Myocyte (in vitro differentiated cells): ENCODE measurements at regions not wholly inside any gene's neighbourhood (a gene's known extent, or its start where the extent isn't known, plus 50 kb on each side); places are given as distances from the start of the nearest gene placed in this dataset.

ENCODE experiments used
- DNase-seq: peaks from one replicate; pipeline ENCODE4 v3.0.0-alpha.2; 2012; ENCODE audit warnings: low read depth

DNA sequence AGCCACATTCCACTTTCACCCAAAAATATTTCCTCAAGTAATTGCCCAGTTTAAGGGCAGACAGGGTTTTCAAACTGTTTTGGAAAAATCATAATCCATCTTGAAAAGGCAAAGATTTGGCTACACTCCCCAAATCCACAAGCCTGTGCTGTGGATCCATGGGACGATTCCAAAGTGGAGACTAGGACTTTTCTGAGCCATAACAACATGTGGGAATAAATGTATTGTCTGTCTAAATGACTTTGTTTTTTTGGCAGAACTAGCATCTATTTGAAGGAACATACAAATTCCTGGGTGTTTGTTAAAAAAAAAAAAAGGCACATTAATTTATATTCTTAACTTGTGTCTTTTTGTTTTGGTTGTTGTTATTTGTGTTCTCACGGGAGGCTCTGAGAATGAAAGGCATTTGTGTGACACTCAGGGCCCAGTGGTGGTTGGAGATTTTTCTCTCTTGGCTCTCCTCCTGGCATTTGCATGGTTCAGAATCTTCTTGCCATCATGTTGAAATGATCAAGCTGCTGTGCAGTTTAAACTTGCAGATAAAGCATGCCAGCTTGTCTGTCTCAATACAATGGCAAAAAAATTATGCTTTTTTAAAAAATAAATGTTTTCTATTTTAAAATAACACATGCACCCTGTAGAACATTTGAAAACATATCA is 277.4 kb downstream of the EN1 start:
- no peak for DNase-seq

DNA sequence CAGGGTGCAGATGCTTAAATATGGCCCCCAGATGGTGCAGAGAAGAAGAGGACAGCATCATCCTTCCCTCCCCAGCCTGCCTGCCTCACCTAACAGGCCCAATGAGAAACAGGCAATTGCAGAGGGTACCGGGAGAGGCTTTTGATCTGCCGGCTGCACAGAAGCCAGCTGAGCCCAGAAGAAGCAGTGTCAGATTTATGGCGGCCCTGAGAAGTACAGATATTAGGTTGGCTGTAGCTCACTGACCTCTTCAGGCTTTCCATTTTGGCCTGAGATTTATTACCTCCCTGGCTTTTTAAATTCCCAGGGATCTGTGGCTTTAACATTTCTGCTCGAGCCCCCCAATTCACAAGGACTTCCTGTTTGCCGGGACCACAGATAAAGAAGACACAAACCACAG is 278.7 kb downstream of the EN1 start:
- DNase-seq, result no peak

GRCh38 chr2:118565786-118566540 is 281.5 kb downstream of the EN1 start:
- DNase-seq, result no peak

GRCh38 chr2:118565301-118565700 is 282.1 kb downstream of the EN1 start:
- DNase-seq, result no peak

GRCh38 chr2:118562144-118562543 is 285.3 kb downstream of the EN1 start:
- DNase-seq, result no peak

- DNase-seq, result no peak
These were observed 288.6 kb downstream of the EN1 start for GRCh38 chr2:118558846-118559245.

DNA sequence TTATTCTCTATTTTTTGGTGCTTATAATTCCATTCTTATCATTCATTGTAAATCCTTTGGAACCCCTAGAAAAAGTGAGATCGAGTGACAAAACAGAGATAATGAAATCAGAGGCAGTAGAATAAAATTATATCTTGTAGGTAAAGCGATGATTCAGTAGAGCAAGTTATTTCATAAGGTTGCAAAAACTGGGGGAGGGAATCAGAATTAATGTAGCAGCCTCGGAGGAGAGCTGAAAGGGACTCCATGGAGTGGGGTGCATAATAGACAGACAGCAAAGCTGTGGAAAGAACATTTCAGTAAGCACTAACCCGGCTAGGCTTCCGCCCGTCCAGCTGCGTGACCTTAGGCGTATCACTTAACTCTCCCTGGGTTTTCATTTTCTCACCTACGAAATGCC is 289.7 kb downstream of the EN1 start:
- no peak for DNase-seq

DNA sequence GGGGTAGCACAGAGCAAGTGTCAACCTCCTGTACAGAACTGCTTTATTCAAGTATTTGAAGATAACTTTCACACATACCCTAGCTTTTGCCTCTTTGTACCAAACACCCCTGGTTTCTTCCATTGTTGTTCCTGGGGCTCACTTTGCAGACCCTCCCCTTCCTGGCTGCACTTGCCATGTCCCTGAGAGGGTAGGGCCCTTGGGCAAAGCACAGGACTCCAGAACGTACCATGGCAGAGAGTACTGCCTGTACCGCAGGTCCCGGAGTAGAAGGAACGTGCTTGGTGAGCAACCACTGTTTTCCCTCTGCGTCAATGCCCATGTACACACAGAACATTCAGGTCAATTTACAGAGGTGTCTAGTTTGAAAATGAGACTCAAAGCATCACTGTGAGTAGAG is 290.4 kb downstream of the EN1 start:
- DNase-seq, result no peak

DNA sequence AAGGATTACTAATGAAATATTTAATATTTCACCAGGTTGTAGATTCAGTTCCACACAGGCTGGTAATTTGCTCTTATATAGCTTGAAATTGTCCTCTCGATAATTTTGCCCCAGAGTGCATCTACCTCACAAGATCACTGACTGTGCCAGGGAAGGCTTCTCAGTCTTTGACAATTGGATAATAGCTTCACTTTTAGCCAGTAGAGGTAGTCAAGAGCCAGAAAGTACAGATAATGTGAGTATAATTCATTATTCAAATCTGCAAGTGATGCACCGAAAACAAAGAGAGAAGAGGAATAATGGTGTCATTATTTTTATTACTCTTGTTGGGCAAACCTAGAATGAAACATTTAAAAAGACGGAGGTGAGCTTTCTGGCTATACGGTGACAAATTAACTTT is 292.8 kb downstream of the EN1 start:
- DNase-seq, result no peak

DNA sequence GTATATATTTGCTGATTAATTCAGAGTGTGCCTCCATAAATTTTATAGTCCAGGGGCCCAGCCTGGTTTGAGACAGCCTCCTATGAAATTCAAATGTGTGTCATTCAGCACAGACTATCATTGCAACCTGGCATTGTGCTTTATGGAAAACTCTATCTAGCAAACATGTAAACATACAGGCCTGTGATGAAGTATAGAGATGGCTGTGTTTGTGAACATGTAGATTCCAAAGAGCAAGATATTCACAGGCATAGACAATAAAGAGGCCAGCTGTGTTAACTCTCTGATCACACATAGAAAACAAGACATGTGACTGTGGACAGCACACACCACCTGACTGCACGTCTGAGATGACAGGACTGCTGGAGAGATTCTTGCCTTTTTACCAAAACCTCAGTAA is 297.9 kb downstream of the EN1 start:
- DNase-seq, result no peak

DNA sequence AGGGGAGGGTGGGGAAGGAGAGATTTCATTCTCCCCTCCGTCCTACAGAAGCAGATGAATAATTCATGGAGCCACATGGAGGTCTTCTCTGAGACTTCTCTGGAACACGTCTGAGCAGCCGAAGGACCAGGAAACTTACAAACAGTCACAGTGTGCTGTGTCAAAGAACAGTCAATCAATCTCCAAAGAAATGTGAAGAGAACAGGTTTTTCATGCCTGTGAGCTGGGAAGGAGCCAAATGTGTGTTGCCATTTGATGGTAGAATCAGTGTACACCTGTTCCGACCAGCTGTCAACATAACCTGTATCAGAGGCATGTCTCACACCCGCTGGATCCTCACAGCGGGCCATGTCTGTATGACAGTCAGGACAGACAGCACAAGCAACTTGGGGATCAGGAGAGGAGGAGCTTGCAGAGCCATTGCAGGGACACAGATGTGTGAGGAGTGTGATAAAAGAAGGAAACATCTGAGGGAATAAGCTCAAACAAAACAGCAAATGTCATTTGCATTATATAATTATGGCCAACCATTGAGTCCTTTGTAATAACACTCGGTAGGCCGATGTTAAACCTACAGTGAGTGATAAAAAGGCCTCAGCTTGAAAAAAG is 298.5 kb downstream of the EN1 start:
- DNase-seq, result no peak

GRCh38 chr2:118539290-118539689 is 308.2 kb downstream of the EN1 start:
- DNase-seq, result peak; percentile 27

- DNase-seq, result no peak
These were observed 311.1 kb downstream of the EN1 start for GRCh38 chr2:118536306-118536705.

GRCh38 chr2:118535818-118536212 is 311.6 kb downstream of the EN1 start:
- DNase-seq, result no peak

DNA sequence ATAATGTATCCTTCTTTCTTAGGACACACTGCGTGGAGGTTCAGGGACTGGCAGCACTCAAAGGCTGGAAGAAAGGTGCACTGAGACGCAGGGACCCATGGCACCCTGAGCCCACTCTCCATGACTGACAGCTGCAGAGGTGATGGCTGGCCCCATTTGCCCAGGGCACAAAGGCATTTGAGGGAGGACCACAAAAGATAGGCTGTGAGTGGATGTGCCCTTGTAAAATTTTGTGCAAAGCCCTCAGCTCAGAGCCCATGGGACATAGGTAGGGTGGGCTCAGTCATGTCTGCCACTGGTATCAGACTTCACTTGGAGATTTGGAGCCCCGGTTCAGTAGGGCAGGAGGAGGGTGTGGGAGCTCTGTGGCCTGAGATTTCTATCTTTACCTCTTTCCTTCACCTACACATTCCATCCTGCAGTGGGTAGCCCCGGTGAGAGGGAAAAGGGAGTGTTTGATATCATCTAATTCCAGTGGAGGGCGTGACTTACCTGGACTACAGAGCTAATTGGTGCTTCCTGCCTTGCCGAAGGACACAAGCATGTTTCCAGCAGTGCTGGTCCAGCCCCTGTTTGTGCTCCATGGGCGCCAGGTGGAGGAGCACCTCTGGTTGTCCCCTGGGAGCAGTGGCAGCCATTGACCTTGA is 312.2 kb downstream of the EN1 start:
- DNase-seq, result no peak

DNA sequence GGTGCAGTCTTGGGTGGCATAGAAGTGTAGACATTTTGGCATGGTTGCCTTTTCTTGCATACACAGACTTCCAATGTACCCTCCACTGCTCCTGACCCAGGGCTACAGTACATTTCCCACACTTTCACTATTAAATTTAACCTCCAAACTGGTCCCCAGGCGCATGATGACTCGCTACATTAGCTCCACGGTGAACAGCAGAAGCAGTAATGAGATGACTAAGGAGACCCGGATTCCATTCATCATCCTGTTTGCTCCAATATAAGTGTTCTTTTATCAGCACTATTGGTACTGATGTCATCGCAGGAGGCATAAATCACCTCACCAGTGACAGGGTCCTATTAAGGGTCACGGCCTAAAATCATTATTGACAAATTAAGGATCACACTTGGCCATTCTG is 316.5 kb downstream of the EN1 start:
- no peak for DNase-seq

DNA sequence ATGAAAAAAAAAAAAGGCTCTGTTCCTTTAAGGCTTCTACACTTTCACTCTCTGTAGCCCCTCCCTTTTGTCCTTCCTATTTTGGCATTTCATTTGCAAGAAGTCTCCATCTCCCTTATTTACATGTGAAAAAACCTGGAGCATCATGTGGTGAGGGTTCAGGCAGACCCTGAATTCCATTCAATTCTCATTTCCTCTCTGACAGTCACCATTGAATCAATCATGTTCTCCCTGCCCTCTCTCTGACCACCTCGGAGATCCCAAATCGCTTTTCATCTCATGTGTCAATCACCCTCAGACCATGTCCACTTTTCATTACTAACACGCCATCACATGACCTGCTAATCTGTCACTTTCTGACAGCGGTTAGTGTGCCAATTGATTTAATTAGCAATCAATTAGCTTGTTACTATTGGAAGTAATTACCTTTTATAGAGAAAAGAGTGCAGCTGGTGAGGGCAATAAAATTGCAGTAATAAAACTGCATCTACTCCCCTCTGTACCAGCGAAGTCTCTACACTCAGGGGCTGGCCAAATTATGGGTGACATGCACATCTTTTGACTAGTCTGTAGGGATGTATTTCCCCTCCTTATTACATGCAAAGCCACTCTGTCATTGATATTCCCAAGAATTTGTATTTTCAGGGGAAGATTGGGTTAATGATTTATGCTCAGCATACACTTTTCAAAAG is 317.4 kb downstream of the EN1 start:
- DNase-seq, result no peak

DNA sequence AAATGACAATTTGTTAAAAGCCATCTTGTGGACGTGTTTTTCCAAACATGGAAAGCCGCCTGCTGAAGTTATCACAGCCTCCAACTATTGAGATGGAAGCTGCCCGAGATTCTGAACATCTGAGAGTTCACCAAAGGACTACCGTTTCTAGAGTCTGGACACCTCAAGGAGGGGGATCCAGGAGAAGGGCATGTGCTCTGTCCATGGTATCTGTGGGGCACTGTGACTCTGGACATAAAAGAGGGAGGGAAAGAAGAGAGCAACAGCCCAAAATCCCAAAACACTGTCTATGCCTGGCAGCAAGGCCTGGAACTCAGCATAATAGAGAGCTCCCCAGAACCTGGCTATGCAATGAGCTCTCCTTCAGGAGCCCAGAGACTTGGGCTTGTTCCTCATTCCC is 319.9 kb downstream of the EN1 start:
- peak; percentile 1 for DNase-seq

GRCh38 chr2:118525346-118525745 is 322.1 kb downstream of the EN1 start:
- no peak for DNase-seq

DNA sequence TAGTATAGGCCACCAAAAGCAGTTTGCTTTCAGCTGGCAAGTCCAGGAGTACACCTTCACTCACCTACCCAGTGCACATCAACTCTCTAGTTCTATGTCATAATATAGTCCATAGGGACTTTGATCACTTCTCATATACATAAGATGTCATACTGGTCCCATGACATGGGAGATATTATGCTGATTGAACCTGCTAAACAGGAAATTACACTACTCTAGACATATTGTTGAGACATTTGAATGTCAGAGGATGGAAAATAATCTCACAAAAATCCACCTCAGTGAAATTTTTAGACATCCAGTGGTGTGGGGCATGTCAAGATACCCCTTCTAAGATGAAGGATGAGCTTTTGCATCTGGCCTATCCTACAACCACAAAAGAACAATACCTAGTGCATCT is 322.5 kb downstream of the EN1 start:
- DNase-seq, result no peak

GRCh38 chr2:118523761-118524160 is 323.7 kb downstream of the EN1 start:
- no peak for DNase-seq

DNA sequence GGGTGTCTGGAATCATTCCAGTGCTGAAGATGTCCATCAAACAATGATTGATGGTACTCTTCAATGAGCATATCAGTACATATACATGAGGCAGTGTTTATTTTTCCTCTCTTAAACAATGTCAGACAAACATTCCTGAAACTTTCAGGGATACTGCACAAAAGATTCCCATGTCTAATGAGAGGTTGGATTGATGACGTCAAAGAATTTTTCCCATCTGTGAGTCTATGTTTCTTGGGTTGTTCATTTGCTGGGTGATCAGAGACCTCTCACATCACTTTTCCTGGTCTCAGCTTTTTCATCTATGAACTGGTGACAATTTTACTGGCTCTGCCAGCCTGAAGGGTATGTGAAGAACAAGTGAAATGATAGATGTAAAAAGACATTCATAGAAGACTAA is 325.5 kb downstream of the EN1 start:
- DNase-seq, result no peak
